ENCODE measurements at regions not wholly inside any gene's neighbourhood (a gene's known extent, or its start where the extent isn't known, plus 50 kb on each side); places are given as distances from the start of the nearest gene placed in this dataset.

DNA sequence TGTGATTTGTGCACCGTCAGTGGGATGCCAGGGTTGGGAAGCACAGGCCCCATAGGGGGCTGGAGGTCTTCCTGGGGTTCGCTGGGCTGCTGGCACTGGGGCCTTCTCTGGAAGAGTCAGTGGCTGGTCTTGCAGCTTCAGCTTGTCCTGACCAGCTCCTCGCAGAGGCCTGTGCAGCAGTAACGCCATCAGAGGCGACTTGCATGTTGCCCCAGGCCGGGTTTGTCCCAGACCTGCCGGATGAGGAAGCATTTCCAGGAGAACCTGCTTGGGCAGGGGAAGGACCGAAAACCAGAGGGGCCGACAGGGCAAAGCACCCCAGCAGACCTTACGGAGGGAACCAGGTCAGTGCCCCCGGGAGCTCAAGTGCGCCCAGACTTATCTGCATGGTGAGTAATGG lies 54.7 kb upstream of the IRX2 start:
- TF ChIP-seq, protein P1, sequence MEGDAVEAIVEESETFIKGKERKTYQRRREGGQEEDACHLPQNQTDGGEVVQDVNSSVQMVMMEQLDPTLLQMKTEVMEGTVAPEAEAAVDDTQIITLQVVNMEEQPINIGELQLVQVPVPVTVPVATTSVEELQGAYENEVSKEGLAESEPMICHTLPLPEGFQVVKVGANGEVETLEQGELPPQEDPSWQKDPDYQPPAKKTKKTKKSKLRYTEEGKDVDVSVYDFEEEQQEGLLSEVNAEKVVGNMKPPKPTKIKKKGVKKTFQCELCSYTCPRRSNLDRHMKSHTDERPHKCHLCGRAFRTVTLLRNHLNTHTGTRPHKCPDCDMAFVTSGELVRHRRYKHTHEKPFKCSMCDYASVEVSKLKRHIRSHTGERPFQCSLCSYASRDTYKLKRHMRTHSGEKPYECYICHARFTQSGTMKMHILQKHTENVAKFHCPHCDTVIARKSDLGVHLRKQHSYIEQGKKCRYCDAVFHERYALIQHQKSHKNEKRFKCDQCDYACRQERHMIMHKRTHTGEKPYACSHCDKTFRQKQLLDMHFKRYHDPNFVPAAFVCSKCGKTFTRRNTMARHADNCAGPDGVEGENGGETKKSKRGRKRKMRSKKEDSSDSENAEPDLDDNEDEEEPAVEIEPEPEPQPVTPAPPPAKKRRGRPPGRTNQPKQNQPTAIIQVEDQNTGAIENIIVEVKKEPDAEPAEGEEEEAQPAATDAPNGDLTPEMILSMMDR (IDR thresholded peaks at IDR 0.05 in 4 of 5, conservative IDR thresholded peaks at IDR 0.05 in 1 of 5) = no peak
- no peak for TF ChIP-seq POLR2A (IDR thresholded peaks at IDR 0.05)
